SH-SY5Y (cell line): ENCODE measurements at regions not wholly inside any gene's neighbourhood (a gene's known extent, or its start where the extent isn't known, plus 50 kb on each side); places are given as distances from the start of the nearest gene placed in this dataset.

Source experiments
- GATA2 ChIP-seq: IDR thresholded peaks from 2 replicates; pipeline ENCODE4 v1.6.1; 2011; ENCODE audit warnings: mild to moderate bottlenecking, low read depth, low read length
- GATA3 ChIP-seq: IDR thresholded peaks from 2 replicates; pipeline ENCODE4 v1.6.1; 2011; ENCODE audit warnings: low read depth, mild to moderate bottlenecking, low read length, moderate library complexity

GRCh38 chr7:33720139-33720538 lies 185.2 kb upstream of the BMPER start:
- TF ChIP-seq GATA2 = no peak
- no peak for TF ChIP-seq GATA3
